ENCODE measurements at regions not wholly inside any gene's neighbourhood (a gene's known extent, or its start where the extent isn't known, plus 50 kb on each side); places are given as distances from the start of the nearest gene placed in this dataset.

- no peak for TF ChIP-seq POLR2A (IDR thresholded peaks at IDR 0.05)
- TF ChIP-seq CTCF (IDR thresholded peaks at IDR 0.05): no peak
- no peak for TF ChIP-seq POLR2AphosphoS5 (IDR thresholded peaks at IDR 0.05; ENCODE audit: insufficient read depth in 1 of 2, low read depth in 1 of 2)
- intact Hi-C loops (cut with DNase I): no loop called here
- Histone ChIP-seq H3K27ac (no peak overlapping the region), H3K36me3 (no peaks in the 10 kb centered on the region), H3K9me3 (no peaks in the 10 kb centered on the region), H3K27me3 (no peaks in the 10 kb centered on the region), H3K4me3 (no peak overlapping the region), H3K4me1 (no peaks in the 10 kb centered on the region)
- no peak for DNase-seq (ENCODE audit: extremely low spot score in 2 of 2)
These were observed 244.7 kb upstream of the GPR26 start for GRCh38 chr10:123421461-123421860.

DNA sequence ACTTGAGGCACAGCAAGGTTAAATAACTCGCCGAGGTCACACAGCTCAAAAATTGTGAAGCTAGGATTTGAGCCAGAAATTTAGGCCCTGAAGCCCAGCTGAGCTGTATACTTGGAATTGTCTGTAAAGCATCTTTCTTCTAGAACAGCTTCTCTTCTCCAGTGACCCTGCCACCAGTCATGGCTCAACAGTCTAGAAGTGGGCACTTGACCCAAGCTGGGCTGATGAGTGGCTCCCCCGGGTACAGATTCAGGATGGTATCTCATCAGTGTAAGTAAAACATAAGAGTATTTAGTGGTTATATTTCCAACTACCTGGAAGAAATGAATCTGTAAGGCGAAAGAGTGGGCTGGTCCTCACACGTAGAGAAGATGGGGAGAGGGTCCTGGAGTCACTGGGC, 243.9 kb upstream of the GPR26 start:
- DNase-seq (ENCODE audit: extremely low spot score in 2 of 2): no peak
- Histone ChIP-seq H3K36me3 (no peaks in the 10 kb centered on the region), H3K27ac (no peak overlapping the region), H3K4me1 (no peaks in the 10 kb centered on the region), H3K4me3 (no peak overlapping the region), H3K9me3 (no peaks in the 10 kb centered on the region), H3K27me3 (no peaks in the 10 kb centered on the region)
- intact Hi-C loops (cut with DNase I): no loop called here
- no peak for TF ChIP-seq CTCF (IDR thresholded peaks at IDR 0.05)
- no peak for TF ChIP-seq POLR2AphosphoS5 (IDR thresholded peaks at IDR 0.05; ENCODE audit: insufficient read depth in 1 of 2, low read depth in 1 of 2)
- no peak for TF ChIP-seq POLR2A (IDR thresholded peaks at IDR 0.05)

DNA sequence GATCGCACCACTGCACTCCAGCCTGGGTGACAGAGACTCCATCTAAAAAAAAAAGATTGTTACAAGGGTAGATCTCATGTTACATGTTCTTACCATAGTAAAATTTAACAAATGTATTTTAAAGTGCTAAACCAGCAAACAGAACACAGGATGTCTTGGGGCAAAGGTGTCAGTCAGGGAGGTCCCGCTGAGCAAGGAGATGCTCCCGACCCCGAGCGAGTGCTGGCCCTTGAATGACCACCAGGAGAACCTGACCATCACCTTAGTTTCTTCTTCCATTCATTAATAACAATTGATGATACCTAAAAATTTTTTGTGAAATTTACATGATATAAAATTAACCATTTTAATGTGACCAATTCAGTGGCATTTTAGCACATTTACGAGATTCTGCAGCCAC, 241.6 kb upstream of the GPR26 start:
- Histone ChIP-seq H3K9me3 (no peaks in the 10 kb centered on the region), H3K27me3 (no peaks in the 10 kb centered on the region), H3K36me3 (no peaks in the 10 kb centered on the region), H3K4me3 (no peak overlapping the region), H3K27ac (no peak overlapping the region), H3K4me1 (no peaks in the 10 kb centered on the region)
- DNase-seq (ENCODE audit: extremely low spot score in 2 of 2): no peak
- TF ChIP-seq CTCF (IDR thresholded peaks at IDR 0.05) (no peak), POLR2AphosphoS5 (IDR thresholded peaks at IDR 0.05; ENCODE audit: insufficient read depth in 1 of 2, low read depth in 1 of 2) (no peak), POLR2A (IDR thresholded peaks at IDR 0.05) (no peak)
- intact Hi-C loops (cut with DNase I): no loop called here

- no peak for TF ChIP-seq POLR2A (IDR thresholded peaks at IDR 0.05)
- no peak for DNase-seq (ENCODE audit: extremely low spot score in 2 of 2)
- no peak overlapping the region for H3K27ac ChIP-seq
- H3K4me3 ChIP-seq: no peak overlapping the region
- H3K4me1 ChIP-seq: no peaks in the 10 kb centered on the region
- intact Hi-C loops (cut with DNase I): no loop called here
- no peaks in the 10 kb centered on the region for H3K36me3 ChIP-seq
- no peaks in the 10 kb centered on the region for H3K27me3 ChIP-seq
- no peaks in the 10 kb centered on the region for H3K9me3 ChIP-seq
These were observed 240.5 kb upstream of the GPR26 start for GRCh38 chr10:123425680-123426079.

DNA sequence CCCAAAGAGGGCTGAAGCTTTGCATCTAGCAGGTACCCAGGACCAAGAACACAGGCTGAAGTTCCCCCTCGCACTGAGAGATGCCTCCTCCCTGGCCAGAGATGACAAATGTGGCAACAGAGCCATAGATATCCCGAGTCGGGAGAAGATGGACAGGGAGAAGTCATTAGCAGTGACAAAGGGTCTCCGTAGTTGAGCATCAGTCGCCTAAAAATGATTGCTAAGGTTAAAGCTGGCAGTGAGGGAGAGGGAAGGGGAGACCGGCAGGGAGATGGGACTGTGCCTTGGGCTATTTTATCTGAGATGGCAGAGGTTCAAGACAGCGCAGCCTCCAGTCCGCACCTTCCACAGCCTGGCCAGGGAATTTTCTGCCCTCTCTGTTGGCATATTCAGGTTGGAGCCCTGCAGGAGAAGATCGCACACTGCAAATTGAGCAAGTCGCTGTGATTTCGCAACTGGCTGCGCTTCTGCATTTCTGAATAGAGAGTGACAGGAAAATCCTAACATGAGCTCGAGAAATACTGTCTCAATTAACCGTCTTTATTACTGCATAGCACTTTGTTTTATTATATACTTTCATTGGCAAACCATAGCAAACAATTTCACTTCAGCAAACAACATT, 238.9 kb upstream of the GPR26 start:
- Histone ChIP-seq H3K36me3 (no peaks in the 10 kb centered on the region), H3K9me3 (no peaks in the 10 kb centered on the region), H3K4me3 (no peak overlapping the region), H3K27ac (no peak overlapping the region), H3K27me3 (no peaks in the 10 kb centered on the region), H3K4me1 (no peaks in the 10 kb centered on the region)
- intact Hi-C loops (cut with DNase I): no loop called here
- TF ChIP-seq POLR2A (IDR thresholded peaks at IDR 0.05) (no peak), POLR2AphosphoS5 (IDR thresholded peaks at IDR 0.05; ENCODE audit: insufficient read depth in 1 of 2, low read depth in 1 of 2) (no peak), CTCF (IDR thresholded peaks at IDR 0.05) (no peak)
- DNase-seq (ENCODE audit: extremely low spot score in 2 of 2): no peak

Data from vagina (tissue), 2 donors.